ENCODE measurements at regions not wholly inside any gene's neighbourhood (a gene's known extent, or its start where the extent isn't known, plus 50 kb on each side); places are given as distances from the start of the nearest gene placed in this dataset.

- H3K27me3 ChIP-seq (replicated peaks; ENCODE audit: control insufficient read depth, insufficient read depth, low read length): no peaks in the 10 kb centered on the region
- H3K9ac ChIP-seq (ENCODE audit: low read length): no peak overlapping the region
- no peaks in the 10 kb centered on the region for H3K4me1 ChIP-seq (ENCODE audit: control insufficient read depth, insufficient read depth, low read length)
- H3K36me3 ChIP-seq (ENCODE audit: control insufficient read depth, insufficient read depth, low read length, severe bottlenecking): no peaks in the 10 kb centered on the region
- H3K4me3 ChIP-seq (ENCODE audit: low read length): no peak overlapping the region
- no peak for DNase-seq (ENCODE audit: low read depth)
- peaks cover 4% of the 10 kb centered on the region for H3K9me3 ChIP-seq (ENCODE audit: control insufficient read depth, low read length)
Observed at GRCh38 chr6:82584194-82584695, 220.6 kb downstream of the TPBG start.

GRCh38 chr6:82584856-82585255 is 221.2 kb downstream of the TPBG start:
- no peak for DNase-seq (ENCODE audit: low read depth)
- Histone ChIP-seq H3K4me3 (ENCODE audit: low read length) (no peak overlapping the region), H3K9ac (ENCODE audit: low read length) (no peak overlapping the region), H3K27me3 (replicated peaks; ENCODE audit: control insufficient read depth, insufficient read depth, low read length) (no peaks in the 10 kb centered on the region), H3K4me1 (ENCODE audit: control insufficient read depth, insufficient read depth, low read length) (peaks cover 5% of the 10 kb centered on the region), H3K36me3 (ENCODE audit: control insufficient read depth, insufficient read depth, low read length, severe bottlenecking) (no peaks in the 10 kb centered on the region), H3K9me3 (ENCODE audit: control insufficient read depth, low read length) (peaks cover 4% of the 10 kb centered on the region)

GRCh38 chr6:82588020-82588419 is 224.4 kb downstream of the TPBG start:
- no peak for DNase-seq (ENCODE audit: low read depth)
- Histone ChIP-seq H3K36me3 (ENCODE audit: control insufficient read depth, insufficient read depth, low read length, severe bottlenecking) (no peaks in the 10 kb centered on the region), H3K9ac (ENCODE audit: low read length) (no peak overlapping the region), H3K4me1 (ENCODE audit: control insufficient read depth, insufficient read depth, low read length) (peaks cover 11% of the 10 kb centered on the region), H3K4me3 (ENCODE audit: low read length) (no peak overlapping the region), H3K27me3 (replicated peaks; ENCODE audit: control insufficient read depth, insufficient read depth, low read length) (no peaks in the 10 kb centered on the region), H3K9me3 (ENCODE audit: control insufficient read depth, low read length) (no peaks in the 10 kb centered on the region)

- Histone ChIP-seq H3K4me3 (ENCODE audit: low read length) (no peak overlapping the region), H3K9me3 (ENCODE audit: control insufficient read depth, low read length) (no peaks in the 10 kb centered on the region), H3K9ac (ENCODE audit: low read length) (no peak overlapping the region), H3K36me3 (ENCODE audit: control insufficient read depth, insufficient read depth, low read length, severe bottlenecking) (no peaks in the 10 kb centered on the region), H3K27me3 (replicated peaks; ENCODE audit: control insufficient read depth, insufficient read depth, low read length) (no peaks in the 10 kb centered on the region), H3K4me1 (ENCODE audit: control insufficient read depth, insufficient read depth, low read length) (peaks cover 11% of the 10 kb centered on the region)
- DNase-seq (ENCODE audit: low read depth): no peak
Observed at GRCh38 chr6:82588859-82589412, 225.3 kb downstream of the TPBG start.

GRCh38 chr6:82589509-82590206 is 226.0 kb downstream of the TPBG start:
- no peaks in the 10 kb centered on the region for H3K27me3 ChIP-seq (replicated peaks; ENCODE audit: control insufficient read depth, insufficient read depth, low read length)
- peaks cover 11% of the 10 kb centered on the region for H3K4me1 ChIP-seq (ENCODE audit: control insufficient read depth, insufficient read depth, low read length)
- no peaks in the 10 kb centered on the region for H3K9me3 ChIP-seq (ENCODE audit: control insufficient read depth, low read length)
- DNase-seq (ENCODE audit: low read depth): peak; percentile 42
- no peak overlapping the region for H3K9ac ChIP-seq (ENCODE audit: low read length)
- H3K36me3 ChIP-seq (ENCODE audit: control insufficient read depth, insufficient read depth, low read length, severe bottlenecking): no peaks in the 10 kb centered on the region
- no peak overlapping the region for H3K4me3 ChIP-seq (ENCODE audit: low read length)

GRCh38 chr6:82597201-82597600 is 233.6 kb downstream of the TPBG start:
- Histone ChIP-seq H3K36me3 (ENCODE audit: control insufficient read depth, insufficient read depth, low read length, severe bottlenecking) (no peaks in the 10 kb centered on the region), H3K4me1 (ENCODE audit: control insufficient read depth, insufficient read depth, low read length) (peaks cover 5% of the 10 kb centered on the region), H3K27me3 (replicated peaks; ENCODE audit: control insufficient read depth, insufficient read depth, low read length) (no peaks in the 10 kb centered on the region), H3K9ac (ENCODE audit: low read length) (no peak overlapping the region), H3K9me3 (ENCODE audit: control insufficient read depth, low read length) (no peaks in the 10 kb centered on the region), H3K4me3 (ENCODE audit: low read length) (no peak overlapping the region)
- no peak for DNase-seq (ENCODE audit: low read depth)

GRCh38 chr6:82602776-82603175 is 239.2 kb downstream of the TPBG start:
- DNase-seq (ENCODE audit: low read depth): no peak
- no peaks in the 10 kb centered on the region for H3K9me3 ChIP-seq (ENCODE audit: control insufficient read depth, low read length)
- no peak overlapping the region for H3K4me3 ChIP-seq (ENCODE audit: low read length)
- H3K27me3 ChIP-seq (replicated peaks; ENCODE audit: control insufficient read depth, insufficient read depth, low read length): no peaks in the 10 kb centered on the region
- no peaks in the 10 kb centered on the region for H3K36me3 ChIP-seq (ENCODE audit: control insufficient read depth, insufficient read depth, low read length, severe bottlenecking)
- H3K9ac ChIP-seq (ENCODE audit: low read length): no peak overlapping the region
- peaks cover 7% of the 10 kb centered on the region for H3K4me1 ChIP-seq (ENCODE audit: control insufficient read depth, insufficient read depth, low read length)

- no peak for DNase-seq (ENCODE audit: low read depth)
- Histone ChIP-seq H3K27me3 (replicated peaks; ENCODE audit: control insufficient read depth, insufficient read depth, low read length) (no peaks in the 10 kb centered on the region), H3K4me1 (ENCODE audit: control insufficient read depth, insufficient read depth, low read length) (peaks cover 7% of the 10 kb centered on the region), H3K9ac (ENCODE audit: low read length) (no peak overlapping the region), H3K4me3 (ENCODE audit: low read length) (no peak overlapping the region), H3K9me3 (ENCODE audit: control insufficient read depth, low read length) (no peaks in the 10 kb centered on the region), H3K36me3 (ENCODE audit: control insufficient read depth, insufficient read depth, low read length, severe bottlenecking) (no peaks in the 10 kb centered on the region)
Observed at GRCh38 chr6:82603871-82604270, 240.3 kb downstream of the TPBG start.

- Histone ChIP-seq H3K9ac (ENCODE audit: low read length) (no peak overlapping the region), H3K4me1 (ENCODE audit: control insufficient read depth, insufficient read depth, low read length) (peaks cover 10% of the 10 kb centered on the region), H3K27me3 (replicated peaks; ENCODE audit: control insufficient read depth, insufficient read depth, low read length) (no peaks in the 10 kb centered on the region), H3K36me3 (ENCODE audit: control insufficient read depth, insufficient read depth, low read length, severe bottlenecking) (no peaks in the 10 kb centered on the region), H3K9me3 (ENCODE audit: control insufficient read depth, low read length) (no peaks in the 10 kb centered on the region), H3K4me3 (ENCODE audit: low read length) (no peak overlapping the region)
- no peak for DNase-seq (ENCODE audit: low read depth)
Observed at GRCh38 chr6:82607998-82608725, 244.5 kb downstream of the TPBG start.

- no peak for DNase-seq (ENCODE audit: low read depth)
- Histone ChIP-seq H3K9ac (ENCODE audit: low read length) (no peak overlapping the region), H3K27me3 (replicated peaks; ENCODE audit: control insufficient read depth, insufficient read depth, low read length) (no peaks in the 10 kb centered on the region), H3K9me3 (ENCODE audit: control insufficient read depth, low read length) (no peaks in the 10 kb centered on the region), H3K4me3 (ENCODE audit: low read length) (no peak overlapping the region), H3K4me1 (ENCODE audit: control insufficient read depth, insufficient read depth, low read length) (peaks cover 10% of the 10 kb centered on the region), H3K36me3 (ENCODE audit: control insufficient read depth, insufficient read depth, low read length, severe bottlenecking) (no peaks in the 10 kb centered on the region)
Observed at GRCh38 chr6:82608781-82609180, 245.2 kb downstream of the TPBG start.

GRCh38 chr6:82611751-82612150 is 248.1 kb downstream of the TPBG start:
- H3K4me1 ChIP-seq (ENCODE audit: control insufficient read depth, insufficient read depth, low read length): peaks cover 3% of the 10 kb centered on the region
- no peak overlapping the region for H3K4me3 ChIP-seq (ENCODE audit: low read length)
- H3K36me3 ChIP-seq (ENCODE audit: control insufficient read depth, insufficient read depth, low read length, severe bottlenecking): no peaks in the 10 kb centered on the region
- H3K9me3 ChIP-seq (ENCODE audit: control insufficient read depth, low read length): no peaks in the 10 kb centered on the region
- H3K9ac ChIP-seq (ENCODE audit: low read length): no peak overlapping the region
- H3K27me3 ChIP-seq (replicated peaks; ENCODE audit: control insufficient read depth, insufficient read depth, low read length): no peaks in the 10 kb centered on the region
- no peak for DNase-seq (ENCODE audit: low read depth)
